ENCODE measurements at regions not wholly inside any gene's neighbourhood (a gene's known extent, or its start where the extent isn't known, plus 50 kb on each side); places are given as distances from the start of the nearest gene placed in this dataset.

DNA sequence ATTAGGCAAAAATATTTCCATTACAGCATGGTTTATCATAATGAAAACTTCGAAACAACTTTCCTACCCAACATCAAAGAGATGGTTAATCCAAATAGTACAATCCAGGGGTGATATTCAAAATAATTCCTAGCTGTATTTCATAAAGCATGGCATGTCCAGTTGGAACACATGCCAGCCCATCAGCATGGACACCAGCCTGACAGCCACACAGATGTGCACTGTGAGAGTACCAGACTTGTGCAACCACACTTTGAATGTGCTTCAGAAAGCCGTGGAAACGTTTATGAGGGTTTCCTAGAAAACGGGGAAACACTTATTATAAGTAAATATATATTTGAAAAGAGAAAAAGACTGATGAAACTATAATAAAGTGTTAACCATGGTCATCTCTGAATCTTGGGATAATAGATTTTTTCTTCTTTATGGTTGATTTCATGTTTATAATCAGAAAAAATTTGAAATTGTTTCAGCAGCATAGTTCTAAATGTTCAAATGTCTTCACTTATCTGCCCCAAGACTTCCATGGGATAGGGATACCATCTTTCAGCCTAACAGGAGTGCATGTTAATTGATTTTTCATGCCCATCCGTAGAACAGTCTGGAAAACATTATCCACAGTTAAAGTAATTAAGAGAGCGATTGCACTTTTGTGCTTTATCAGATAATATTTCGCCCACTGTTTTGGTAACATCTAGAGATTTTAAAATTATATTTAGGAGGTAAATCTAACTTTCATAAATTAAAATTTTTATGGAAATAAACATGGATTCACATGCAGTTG is 242.6 kb upstream of the IRS2 start:
- Histone ChIP-seq H3K9me3 (no peaks in the 10 kb centered on the region), H3K36me3 (no peaks in the 10 kb centered on the region), H3K4me3 (no peak overlapping the region), H3K27me3 (no peaks in the 10 kb centered on the region), H3K27ac (no peak overlapping the region), H3K4me1 (no peaks in the 10 kb centered on the region)
- TF ChIP-seq POLR2A (IDR thresholded peaks at IDR 0.05), result no peak
- TF ChIP-seq CTCF (IDR thresholded peaks at IDR 0.05), result no peak
- TF ChIP-seq POLR2AphosphoS5 (IDR thresholded peaks at IDR 0.05), result no peak
- DNase-seq (ENCODE audit: low spot score in 2 of 2), result no peak
- intact Hi-C loops (cut with DNase I; ENCODE audit: low total_unique reads), result no loop called here

DNA sequence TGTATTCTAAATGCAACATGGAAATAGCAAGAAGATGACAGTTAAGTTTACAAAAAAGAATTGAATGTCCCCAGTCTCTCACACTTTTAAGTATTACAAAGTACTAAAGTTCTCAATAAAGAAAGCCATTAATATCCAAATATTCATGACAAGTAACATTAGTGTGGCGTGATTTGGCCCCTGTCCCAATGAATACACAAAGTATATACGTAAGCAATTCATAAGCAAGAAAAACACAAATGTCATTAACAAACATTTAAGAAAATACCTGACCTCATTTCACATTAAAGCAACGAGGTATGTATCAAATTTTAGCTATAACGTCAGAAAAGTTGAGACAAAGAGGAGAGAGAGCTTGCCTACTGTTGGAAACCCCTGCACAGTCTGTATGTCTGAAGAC is 241.9 kb upstream of the IRS2 start:
- H3K27me3 ChIP-seq, result no peaks in the 10 kb centered on the region
- intact Hi-C loops (cut with DNase I; ENCODE audit: low total_unique reads), result no loop called here
- no peaks in the 10 kb centered on the region for H3K36me3 ChIP-seq
- DNase-seq (ENCODE audit: low spot score in 2 of 2), result no peak
- H3K4me3 ChIP-seq, result no peak overlapping the region
- TF ChIP-seq CTCF (IDR thresholded peaks at IDR 0.05) (no peak), POLR2AphosphoS5 (IDR thresholded peaks at IDR 0.05) (no peak), POLR2A (IDR thresholded peaks at IDR 0.05) (no peak)
- H3K27ac ChIP-seq, result no peak overlapping the region
- H3K4me1 ChIP-seq, result no peaks in the 10 kb centered on the region
- no peaks in the 10 kb centered on the region for H3K9me3 ChIP-seq

DNA sequence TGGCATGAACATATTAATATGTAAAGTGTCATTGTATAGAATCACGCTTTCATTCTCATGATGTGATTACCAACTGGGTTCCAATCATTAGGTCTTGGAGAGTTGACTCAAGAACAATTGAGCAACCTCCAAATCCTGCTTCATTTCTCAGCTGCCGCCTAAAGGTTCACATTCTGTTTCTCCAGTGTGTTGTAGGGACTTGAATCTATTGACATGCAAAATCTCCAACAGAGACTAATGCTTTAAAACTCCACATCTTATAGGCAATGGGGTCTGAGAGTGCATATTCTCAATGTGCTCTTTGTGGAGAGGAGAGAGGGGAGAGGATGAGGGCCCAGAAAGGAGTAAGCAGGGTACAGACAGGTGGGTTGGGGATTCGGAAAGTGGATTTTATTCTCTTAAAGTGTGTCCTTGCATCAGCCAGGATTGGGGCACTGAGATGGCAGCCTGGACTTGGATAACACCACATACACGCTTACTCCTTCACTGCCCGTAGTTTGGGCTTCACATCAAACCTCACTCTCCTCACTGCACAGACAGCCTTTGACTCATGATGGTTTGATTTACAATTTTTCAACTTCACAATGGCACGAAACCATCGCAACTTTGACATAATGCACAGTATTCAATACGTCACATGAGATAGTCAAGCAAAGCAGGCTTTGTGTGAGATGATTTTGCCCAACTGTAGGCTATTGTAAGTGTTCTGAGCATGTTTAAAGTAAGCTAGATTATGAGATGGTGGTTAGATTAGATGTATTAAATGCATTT is 241.3 kb upstream of the IRS2 start:
- no peak overlapping the region for H3K4me3 ChIP-seq
- DNase-seq (ENCODE audit: low spot score in 2 of 2), result no peak
- no peaks in the 10 kb centered on the region for H3K4me1 ChIP-seq
- TF ChIP-seq POLR2AphosphoS5 (IDR thresholded peaks at IDR 0.05), result no peak
- no peak for TF ChIP-seq POLR2A (IDR thresholded peaks at IDR 0.05)
- no peak for TF ChIP-seq CTCF (IDR thresholded peaks at IDR 0.05)
- intact Hi-C loops (cut with DNase I; ENCODE audit: low total_unique reads), result no loop called here
- H3K9me3 ChIP-seq, result no peaks in the 10 kb centered on the region
- no peak overlapping the region for H3K27ac ChIP-seq
- no peaks in the 10 kb centered on the region for H3K27me3 ChIP-seq
- H3K36me3 ChIP-seq, result no peaks in the 10 kb centered on the region

- intact Hi-C loops (cut with DNase I; ENCODE audit: low total_unique reads), result loop anchor here (1.0 kb wide), 1 partner anchor 11 kb away; no protein-coding TSS in a partner anchor
- H3K9me3 ChIP-seq, result no peaks in the 10 kb centered on the region
- TF ChIP-seq POLR2A (IDR thresholded peaks at IDR 0.05) (no peak), CTCF (IDR thresholded peaks at IDR 0.05) (no peak), POLR2AphosphoS5 (IDR thresholded peaks at IDR 0.05) (no peak)
- H3K4me3 ChIP-seq, result no peak overlapping the region
- H3K36me3 ChIP-seq, result no peaks in the 10 kb centered on the region
- no peak overlapping the region for H3K27ac ChIP-seq
- DNase-seq (ENCODE audit: low spot score in 2 of 2), result no peak
- H3K4me1 ChIP-seq, result no peaks in the 10 kb centered on the region
- H3K27me3 ChIP-seq, result no peaks in the 10 kb centered on the region
Observed at GRCh38 chr13:110024645-110024980, 238.2 kb upstream of the IRS2 start.
